HG03025 (cell line): ENCODE measurements at regions not wholly inside any gene's neighbourhood (a gene's known extent, or its start where the extent isn't known, plus 50 kb on each side); places are given as distances from the start of the nearest gene placed in this dataset.
"Not testable (repeated sequence)": the region's sequence is repeated elsewhere in the genome, so short reads cannot be mapped to it uniquely, and the experiment has no call there.

Experiments used
- ATAC-seq: cut with Tn5 transposase; IDR thresholded peaks from one replicate; pipeline ENCODE4 v1.9.1; 2021; ENCODE audit warnings: mild to moderate bottlenecking, moderate library complexity; ENCODE audit not compliant: unreplicated experiment, low FRiP score

- no peak for ATAC-seq
These were observed 362.0 kb downstream of the ADGRL2 start for GRCh38 chr1:82162486-82163420.

- ATAC-seq: no peak
These were observed 361.0 kb downstream of the ADGRL2 start for GRCh38 chr1:82161700-82162141.

- no peak for ATAC-seq
These were observed 360.2 kb downstream of the ADGRL2 start for GRCh38 chr1:82160903-82161302.

GRCh38 chr1:82160036-82160435 is 359.3 kb downstream of the ADGRL2 start:
- no peak for ATAC-seq

- ATAC-seq: no peak
These were observed 358.2 kb downstream of the ADGRL2 start for GRCh38 chr1:82158981-82159380.

GRCh38 chr1:82154219-82154970 is 353.7 kb downstream of the ADGRL2 start:
- no peak for ATAC-seq

- ATAC-seq: no peak
These were observed 353.0 kb downstream of the ADGRL2 start for GRCh38 chr1:82153752-82154151.

GRCh38 chr1:82153272-82153629 is 352.5 kb downstream of the ADGRL2 start:
- ATAC-seq: no peak

GRCh38 chr1:82152356-82153271 is 351.9 kb downstream of the ADGRL2 start:
- peak; percentile 51 for ATAC-seq

GRCh38 chr1:82145656-82146055 is 344.9 kb downstream of the ADGRL2 start:
- ATAC-seq: no peak

GRCh38 chr1:82143108-82143833 is 342.5 kb downstream of the ADGRL2 start:
- no peak for ATAC-seq

- no peak for ATAC-seq
These were observed 340.7 kb downstream of the ADGRL2 start for GRCh38 chr1:82141390-82141789.

- ATAC-seq: no peak
These were observed 339.2 kb downstream of the ADGRL2 start for GRCh38 chr1:82139751-82140468.

GRCh38 chr1:82136351-82136750 is 335.6 kb downstream of the ADGRL2 start:
- not testable (repeated sequence) for ATAC-seq

GRCh38 chr1:82125866-82126265 is 325.1 kb downstream of the ADGRL2 start:
- ATAC-seq: no peak

GRCh38 chr1:82125119-82125518 is 324.4 kb downstream of the ADGRL2 start:
- no peak for ATAC-seq

- ATAC-seq: no peak
These were observed 320.7 kb downstream of the ADGRL2 start for GRCh38 chr1:82121421-82121820.

GRCh38 chr1:82116105-82116504 is 315.4 kb downstream of the ADGRL2 start:
- ATAC-seq: no peak

GRCh38 chr1:82114887-82115286 is 314.2 kb downstream of the ADGRL2 start:
- ATAC-seq: no peak
